HepG2 (cell line): ENCODE measurements at regions not wholly inside any gene's neighbourhood (a gene's known extent, or its start where the extent isn't known, plus 50 kb on each side); places are given as distances from the start of the nearest gene placed in this dataset.

Experiments used
- ATF3 ChIP-seq: sonication (generic); formaldehyde crosslinking; IDR thresholded peaks from 2 replicates; pipeline ENCODE4 v1.4.0; 2020; ENCODE audit warnings: missing genetic modification reagents
- ATRX ChIP-seq: sonication (generic); formaldehyde crosslinking; IDR thresholded peaks from 2 replicates; pipeline ENCODE4 v1.4.0; 2020; ENCODE audit warnings: missing genetic modification reagents, borderline replicate concordance
- BRF2 ChIP-seq: sonication (generic); formaldehyde crosslinking; IDR thresholded peaks from 2 replicates; pipeline ENCODE4 v1.8.1; 2022; ENCODE audit warnings: mild to moderate bottlenecking, missing genetic modification reagents
- HOXA5 ChIP-seq: sonication (generic); formaldehyde crosslinking; IDR thresholded peaks from 2 replicates; pipeline ENCODE4 v1.4.0; 2020; ENCODE audit warnings: missing genetic modification reagents
- IKZF5 ChIP-seq: IDR thresholded peaks from 2 replicates; pipeline ENCODE4 v1.6.1; 2018; ENCODE audit warnings: missing genetic modification reagents, mild to moderate bottlenecking, missing compliant biosample characterization
- IRX3 ChIP-seq: sonication (generic); formaldehyde crosslinking; IDR thresholded peaks from 2 replicates; pipeline ENCODE4 v1.8.1; 2023; ENCODE audit warnings: mild to moderate bottlenecking, low read depth, missing genetic modification reagents, borderline replicate concordance
- KDM3A ChIP-seq: IDR thresholded peaks from 2 replicates; pipeline ENCODE4 v1.6.1; 2018; ENCODE audit warnings: low read depth, missing compliant biosample characterization
- MED13 ChIP-seq: sonication (generic); formaldehyde crosslinking; IDR thresholded peaks from 2 replicates; pipeline ENCODE4 v1.5.0; 2020; ENCODE audit warnings: missing genetic modification reagents
- NFIC ChIP-seq: IDR thresholded peaks from 2 replicates; pipeline ENCODE4 v1.6.1; 2012; ENCODE audit warnings: mild to moderate bottlenecking, low read length, inconsistent platforms
- NPAS2 ChIP-seq: sonication (generic); formaldehyde crosslinking; IDR thresholded peaks from 2 replicates; pipeline ENCODE4 v1.8.0; 2022; ENCODE audit warnings: mild to moderate bottlenecking, missing genetic modification reagents, borderline replicate concordance
- RARA ChIP-seq: IDR thresholded peaks from 2 replicates; pipeline ENCODE4 v1.6.1; 2016; ENCODE audit warnings: missing genetic modification reagents, missing compliant biosample characterization
- SALL1 ChIP-seq: sonication (generic); formaldehyde crosslinking; IDR thresholded peaks from 2 replicates; pipeline ENCODE4 v1.8.0; 2022; ENCODE audit warnings: mild to moderate bottlenecking, missing genetic modification reagents
- SAP130 ChIP-seq: IDR thresholded peaks from 2 replicates; pipeline ENCODE4 v1.6.1; 2016; ENCODE audit warnings: low read depth
- SOX5 ChIP-seq: IDR thresholded peaks from 2 replicates; pipeline ENCODE4 v1.6.1; 2016; ENCODE audit warnings: borderline replicate concordance
- TBP ChIP-seq: sonication (generic); formaldehyde crosslinking; IDR thresholded peaks from 2 replicates; pipeline ENCODE4 v1.5.0; 2020; ENCODE audit warnings: missing genetic modification reagents
- TBX2 ChIP-seq: sonication (generic); formaldehyde crosslinking; IDR thresholded peaks from 2 replicates; pipeline ENCODE4 v1.5.0; 2020; ENCODE audit warnings: missing genetic modification reagents, mild to moderate bottlenecking, borderline replicate concordance
- TCF7 ChIP-seq: sonication (generic); IDR thresholded peaks from 2 replicates; pipeline ENCODE4 v1.6.1; 2016; ENCODE audit warnings: antibody characterized with exemption, low read depth
- TMF1 ChIP-seq: sonication (generic); formaldehyde crosslinking; IDR thresholded peaks from 2 replicates; pipeline ENCODE4 v1.8.1; 2022; ENCODE audit warnings: low read depth, missing genetic modification reagents
- ZNF232 ChIP-seq: sonication (generic); formaldehyde crosslinking; IDR thresholded peaks from 2 replicates; pipeline ENCODE4 v1.4.0; 2020; ENCODE audit warnings: missing genetic modification reagents, borderline replicate concordance
- ZNF501 ChIP-seq: sonication (generic); formaldehyde crosslinking; IDR thresholded peaks from 2 replicates; pipeline ENCODE4 v1.5.1; 2020; ENCODE audit warnings: mild to moderate bottlenecking, moderate library complexity, missing genetic modification reagents
- ZNF674 ChIP-seq: sonication (generic); formaldehyde crosslinking; IDR thresholded peaks from 2 replicates; pipeline ENCODE4 v1.5.0; 2020; ENCODE audit warnings: low read depth, mild to moderate bottlenecking, missing genetic modification reagents
- TF ChIP-seq, protein P1 (sequence below): sonication (generic); formaldehyde crosslinking; IDR thresholded peaks from 2 replicates; pipeline ENCODE4 v1.4.0; 2020; ENCODE audit warnings: missing genetic modification reagents

DNA sequence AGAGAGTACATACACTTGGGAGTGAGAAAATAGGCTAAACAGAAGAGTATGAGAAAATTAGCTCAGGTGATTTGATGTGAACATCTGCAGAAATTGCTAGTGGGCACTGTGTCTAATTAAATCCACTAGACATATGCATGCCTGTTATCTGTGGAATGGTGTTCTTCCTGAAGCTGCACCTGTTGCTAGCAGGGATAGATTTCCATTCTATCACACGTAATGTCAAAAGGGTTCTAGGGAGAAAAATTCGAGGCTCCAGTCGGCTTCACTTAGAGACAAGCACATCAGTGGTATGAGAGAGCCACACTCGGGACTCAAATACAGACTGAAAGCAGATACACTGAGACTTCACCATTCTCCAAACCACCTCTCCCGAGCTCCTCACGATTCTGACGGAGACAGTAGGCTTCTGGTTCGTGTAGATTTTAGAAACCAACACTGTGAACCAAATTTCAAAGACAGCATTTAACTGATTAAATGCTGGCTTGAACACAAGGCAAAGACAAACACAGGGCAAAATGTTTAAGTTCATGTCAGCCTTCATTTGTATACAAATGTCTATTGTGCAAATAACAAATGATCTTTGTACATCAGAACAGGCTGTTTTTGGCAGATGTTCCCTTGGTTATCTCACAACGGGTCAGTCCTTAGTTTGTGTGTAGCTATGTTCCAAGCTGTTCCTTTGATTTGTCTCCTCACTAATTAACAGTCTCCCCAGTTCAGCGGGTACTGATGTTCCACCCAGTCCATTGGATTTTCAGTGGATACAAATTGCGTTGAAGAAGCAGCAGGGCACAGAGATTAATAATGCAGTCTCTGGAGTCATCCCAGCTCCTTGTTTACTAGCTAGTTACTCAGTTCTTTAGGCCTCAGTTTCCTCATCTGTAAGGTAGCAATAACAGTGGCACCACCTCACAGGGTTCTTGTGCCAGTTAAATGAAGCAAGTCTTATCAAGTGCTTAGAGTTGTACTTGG lies 131.0 kb upstream of the IFNGR1 start (continued):
- TF ChIP-seq, protein P1, sequence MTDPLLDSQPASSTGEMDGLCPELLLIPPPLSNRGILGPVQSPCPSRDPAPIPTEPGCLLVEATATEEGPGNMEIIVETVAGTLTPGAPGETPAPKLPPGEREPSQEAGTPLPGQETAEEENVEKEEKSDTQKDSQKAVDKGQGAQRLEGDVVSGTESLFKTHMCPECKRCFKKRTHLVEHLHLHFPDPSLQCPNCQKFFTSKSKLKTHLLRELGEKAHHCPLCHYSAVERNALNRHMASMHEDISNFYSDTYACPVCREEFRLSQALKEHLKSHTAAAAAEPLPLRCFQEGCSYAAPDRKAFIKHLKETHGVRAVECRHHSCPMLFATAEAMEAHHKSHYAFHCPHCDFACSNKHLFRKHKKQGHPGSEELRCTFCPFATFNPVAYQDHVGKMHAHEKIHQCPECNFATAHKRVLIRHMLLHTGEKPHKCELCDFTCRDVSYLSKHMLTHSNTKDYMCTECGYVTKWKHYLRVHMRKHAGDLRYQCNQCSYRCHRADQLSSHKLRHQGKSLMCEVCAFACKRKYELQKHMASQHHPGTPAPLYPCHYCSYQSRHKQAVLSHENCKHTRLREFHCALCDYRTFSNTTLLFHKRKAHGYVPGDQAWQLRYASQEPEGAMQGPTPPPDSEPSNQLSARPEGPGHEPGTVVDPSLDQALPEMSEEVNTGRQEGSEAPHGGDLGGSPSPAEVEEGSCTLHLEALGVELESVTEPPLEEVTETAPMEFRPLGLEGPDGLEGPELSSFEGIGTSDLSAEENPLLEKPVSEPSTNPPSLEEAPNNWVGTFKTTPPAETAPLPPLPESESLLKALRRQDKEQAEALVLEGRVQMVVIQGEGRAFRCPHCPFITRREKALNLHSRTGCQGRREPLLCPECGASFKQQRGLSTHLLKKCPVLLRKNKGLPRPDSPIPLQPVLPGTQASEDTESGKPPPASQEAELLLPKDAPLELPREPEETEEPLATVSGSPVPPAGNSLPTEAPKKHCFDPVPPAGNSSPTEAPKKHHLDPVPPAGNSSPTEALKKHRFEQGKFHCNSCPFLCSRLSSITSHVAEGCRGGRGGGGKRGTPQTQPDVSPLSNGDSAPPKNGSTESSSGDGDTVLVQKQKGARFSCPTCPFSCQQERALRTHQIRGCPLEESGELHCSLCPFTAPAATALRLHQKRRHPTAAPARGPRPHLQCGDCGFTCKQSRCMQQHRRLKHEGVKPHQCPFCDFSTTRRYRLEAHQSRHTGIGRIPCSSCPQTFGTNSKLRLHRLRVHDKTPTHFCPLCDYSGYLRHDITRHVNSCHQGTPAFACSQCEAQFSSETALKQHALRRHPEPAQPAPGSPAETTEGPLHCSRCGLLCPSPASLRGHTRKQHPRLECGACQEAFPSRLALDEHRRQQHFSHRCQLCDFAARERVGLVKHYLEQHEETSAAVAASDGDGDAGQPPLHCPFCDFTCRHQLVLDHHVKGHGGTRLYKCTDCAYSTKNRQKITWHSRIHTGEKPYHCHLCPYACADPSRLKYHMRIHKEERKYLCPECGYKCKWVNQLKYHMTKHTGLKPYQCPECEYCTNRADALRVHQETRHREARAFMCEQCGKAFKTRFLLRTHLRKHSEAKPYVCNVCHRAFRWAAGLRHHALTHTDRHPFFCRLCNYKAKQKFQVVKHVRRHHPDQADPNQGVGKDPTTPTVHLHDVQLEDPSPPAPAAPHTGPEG (CRISPR knock-in tag) = peak; percentile 76; the same call in 1 of the 2 replicates
- TF ChIP-seq KDM3A (CRISPR knock-in tag) (no peak), NFIC (peak; percentile 85), SOX5 (CRISPR knock-in tag) (peak; percentile 96), ZNF674 (CRISPR knock-in tag) (0 out of 2 replicates have a peak, but pooled peaks have one; percentile 29), ATRX (CRISPR knock-in tag) (no peak), BRF2 (CRISPR knock-in tag) (peak; percentile 12; the same call in 1 of the 2 replicates), MED13 (CRISPR knock-in tag) (peak; percentile 58; the same call in 1 of the 2 replicates), ZNF501 (peak; percentile 56), RARA (CRISPR knock-in tag) (peak; percentile 82), ATF3 (CRISPR knock-in tag) (no peak), IRX3 (CRISPR knock-in tag) (0 out of 2 replicates have a peak, but pooled peaks have one; percentile 28), TBX2 (CRISPR knock-in tag) (peak; percentile 78; the same call in 1 of the 2 replicates), SALL1 (CRISPR knock-in tag) (peak; percentile 33; the same call in 1 of the 2 replicates), NPAS2 (no peak), ZNF232 (0 out of 2 replicates have a peak, but pooled peaks have one; percentile 59), TMF1 (CRISPR knock-in tag) (peak; percentile 30; the same call in 1 of the 2 replicates), IKZF5 (CRISPR knock-in tag) (peak; percentile 69), HOXA5 (peak; percentile 82; the same call in 1 of the 2 replicates), TCF7 (peak; percentile 64), TBP (CRISPR knock-in tag) (0 out of 2 replicates have a peak, but pooled peaks have one; percentile 18), SAP130 (CRISPR knock-in tag) (peak; percentile 73)
